ENCODE measurements at regions not wholly inside any gene's neighbourhood (a gene's known extent, or its start where the extent isn't known, plus 50 kb on each side); places are given as distances from the start of the nearest gene placed in this dataset.

DNA sequence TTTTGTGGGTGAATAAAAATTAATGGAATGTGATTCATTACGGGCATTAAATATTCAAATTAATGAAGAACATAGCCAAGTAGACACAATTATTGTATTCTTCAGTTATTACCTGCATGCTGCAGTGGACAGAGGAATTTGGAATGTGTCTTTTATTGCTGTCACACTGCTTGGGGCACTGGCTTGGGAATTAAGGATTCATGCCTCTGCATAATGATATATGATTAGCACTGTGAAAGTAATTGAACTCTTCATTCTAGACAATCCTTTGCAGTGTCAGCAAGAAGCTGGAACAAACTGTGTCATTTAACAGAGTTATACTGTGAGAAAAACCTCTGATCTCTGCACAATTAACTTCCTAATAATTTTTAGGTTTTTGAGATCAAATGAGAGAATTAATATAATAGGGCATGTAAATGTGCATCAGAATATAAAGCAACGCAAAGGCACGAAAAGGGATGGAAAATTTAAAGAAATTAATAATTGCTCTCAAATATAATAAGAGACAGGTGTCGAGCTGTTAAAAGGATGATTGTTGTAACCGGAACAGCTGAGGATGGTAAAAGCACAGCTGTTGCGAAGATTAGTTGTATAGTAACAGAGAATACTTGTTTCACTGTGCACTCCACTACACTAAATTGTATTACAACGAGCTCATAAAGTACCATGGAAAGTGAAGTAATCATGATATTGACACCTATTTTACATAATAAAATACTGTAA, 235.1 kb upstream of the MIR17HG start:
- intact Hi-C loops (cut with DNase I) = no loop called here
- ATAC-seq = no peak
- DNase-seq (ENCODE audit: low spot score) = no peak

DNA sequence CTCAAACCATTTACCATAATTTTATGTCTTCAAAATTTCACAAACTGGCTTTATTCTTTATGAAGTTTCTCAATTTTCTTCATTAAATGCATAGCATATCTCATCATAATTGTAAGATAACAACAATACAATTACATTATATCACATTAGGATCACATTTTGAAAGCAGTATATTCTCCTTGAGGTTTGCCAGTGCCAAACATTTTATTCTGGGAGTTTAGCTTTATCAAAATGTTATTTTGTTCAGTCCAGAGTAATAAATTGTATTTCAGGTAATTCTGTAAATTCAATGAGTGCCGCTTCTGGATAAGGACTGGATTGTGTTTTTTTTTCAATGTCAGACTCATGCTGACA, 234.6 kb upstream of the MIR17HG start:
- no peak for ATAC-seq
- intact Hi-C loops (cut with DNase I) = no loop called here
- no peak for DNase-seq (ENCODE audit: low spot score)

DNA sequence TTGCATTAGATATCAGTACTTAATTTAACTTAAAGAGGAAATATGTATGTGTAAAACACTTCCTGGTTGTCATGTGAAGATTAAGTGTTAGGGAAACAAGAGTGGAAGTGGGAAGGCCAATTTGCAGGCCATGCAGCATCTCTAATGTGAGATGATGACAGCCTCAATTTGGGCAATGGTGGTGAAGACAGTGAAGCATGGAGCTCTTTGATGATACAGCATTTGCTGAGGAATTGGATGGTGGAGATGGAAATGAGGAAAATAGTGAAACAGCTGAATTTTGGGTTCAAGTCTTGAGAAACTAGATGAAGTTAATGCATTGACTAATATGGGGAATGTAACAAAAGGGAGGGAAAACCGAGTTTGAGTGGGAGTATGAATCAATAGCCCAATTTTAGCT, 231.7 kb upstream of the MIR17HG start:
- intact Hi-C loops (cut with DNase I) = loop anchor here (5.0 kb wide), 1 partner anchor 1588 kb away; no protein-coding TSS in a partner anchor
- no peak for ATAC-seq
- no peak for DNase-seq (ENCODE audit: low spot score)

DNA sequence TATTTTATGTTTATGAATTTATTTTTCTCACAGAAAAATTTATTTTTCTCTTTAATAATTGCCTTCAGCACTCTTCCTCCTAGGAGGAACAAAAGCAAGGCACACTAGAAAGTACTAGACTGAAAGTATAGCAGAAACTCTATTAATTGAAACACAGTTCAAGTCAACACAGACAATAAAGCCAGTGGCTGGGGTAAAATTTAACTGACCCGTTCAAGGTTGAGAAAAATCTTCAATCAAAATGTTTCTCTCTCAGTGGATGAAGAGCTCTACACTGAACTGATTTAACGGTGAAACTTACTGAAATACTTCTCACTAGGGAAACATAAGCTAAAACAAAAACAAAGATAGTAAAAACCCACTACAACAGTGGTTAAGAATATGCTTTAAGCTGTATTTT, 230.1 kb upstream of the MIR17HG start:
- intact Hi-C loops (cut with DNase I) = loop anchor here (5.0 kb wide), 1 partner anchor 1590 kb away; no protein-coding TSS in a partner anchor
- no peak for ATAC-seq
- no peak for DNase-seq (ENCODE audit: low spot score)

DNA sequence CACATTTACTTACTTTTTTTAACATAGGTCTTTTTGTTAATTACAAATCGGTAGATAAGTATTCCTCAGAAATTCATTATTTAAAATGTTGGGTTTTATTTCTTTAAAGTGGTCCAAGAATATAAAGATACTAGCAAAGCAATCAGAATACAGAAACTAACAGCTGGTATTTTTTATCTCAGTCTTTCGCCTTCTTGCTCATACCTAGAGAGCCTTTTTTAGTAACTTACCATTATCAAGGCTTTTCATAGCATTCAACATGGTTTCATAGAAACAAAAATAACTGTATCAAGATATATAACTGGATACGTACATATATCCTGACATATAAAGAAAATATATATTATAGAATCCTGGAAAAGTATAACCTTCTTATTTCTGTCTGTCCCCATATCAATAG, 227.8 kb upstream of the MIR17HG start:
- no peak for ATAC-seq
- intact Hi-C loops (cut with DNase I) = loop anchor here (5.0 kb wide), 1 partner anchor 1592 kb away; no protein-coding TSS in a partner anchor
- no peak for DNase-seq (ENCODE audit: low spot score)

DNA sequence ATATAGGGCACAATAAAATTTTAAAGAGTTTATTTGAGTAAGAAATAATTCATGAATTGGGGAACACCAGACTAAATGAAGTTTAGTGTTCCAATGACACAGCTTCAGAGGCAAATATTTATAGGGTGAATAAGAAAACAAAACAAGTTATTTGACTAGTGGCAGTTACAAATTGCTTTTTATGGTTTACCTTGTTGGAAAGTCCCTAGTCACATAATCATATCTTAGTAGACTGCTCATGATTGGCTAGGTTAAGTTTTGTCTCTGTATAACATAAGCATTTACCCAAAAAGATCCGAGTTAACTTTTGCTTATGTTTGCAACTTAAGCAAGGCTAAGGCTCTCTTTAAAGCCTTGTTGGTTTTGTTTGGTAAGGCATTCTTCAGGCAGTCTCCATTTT, 224.7 kb upstream of the MIR17HG start:
- intact Hi-C loops (cut with DNase I) = no loop called here
- no peak for DNase-seq (ENCODE audit: low spot score)
- ATAC-seq = no peak

DNA sequence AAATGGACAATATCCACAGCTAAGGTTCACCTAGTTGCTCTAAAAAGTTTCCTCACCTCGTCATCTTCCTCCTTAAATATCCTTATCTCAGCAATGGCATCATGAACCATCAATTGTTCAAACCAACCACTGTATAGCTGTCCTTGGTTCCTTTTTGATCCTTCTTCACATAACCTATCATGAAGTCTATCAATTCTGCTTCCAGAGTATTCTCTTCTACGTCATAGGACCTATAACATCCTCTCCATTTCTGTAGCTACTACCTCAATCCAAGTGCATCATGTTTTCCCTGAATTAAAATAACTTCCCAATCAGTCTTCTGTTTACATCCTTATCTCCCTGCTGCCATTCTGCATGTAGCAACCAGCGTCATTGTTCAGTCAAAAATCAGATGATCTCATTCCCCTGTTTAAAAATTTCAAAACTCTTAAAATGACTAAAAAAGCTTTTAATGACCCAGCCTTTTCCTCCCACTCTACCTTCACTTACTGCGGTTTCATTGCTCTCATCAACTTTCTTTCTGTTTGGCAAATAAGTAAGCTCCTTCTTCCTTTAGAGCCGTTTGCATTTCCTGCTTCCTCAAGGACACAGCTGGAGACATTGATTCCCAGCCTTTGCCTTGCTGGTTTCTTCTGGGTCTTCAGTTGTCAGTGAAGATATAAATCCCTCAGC, 223.9 kb upstream of the MIR17HG start:
- DNase-seq (ENCODE audit: low spot score) (no peak), ATAC-seq (no peak)
- intact Hi-C loops (cut with DNase I) = no loop called here

DNA sequence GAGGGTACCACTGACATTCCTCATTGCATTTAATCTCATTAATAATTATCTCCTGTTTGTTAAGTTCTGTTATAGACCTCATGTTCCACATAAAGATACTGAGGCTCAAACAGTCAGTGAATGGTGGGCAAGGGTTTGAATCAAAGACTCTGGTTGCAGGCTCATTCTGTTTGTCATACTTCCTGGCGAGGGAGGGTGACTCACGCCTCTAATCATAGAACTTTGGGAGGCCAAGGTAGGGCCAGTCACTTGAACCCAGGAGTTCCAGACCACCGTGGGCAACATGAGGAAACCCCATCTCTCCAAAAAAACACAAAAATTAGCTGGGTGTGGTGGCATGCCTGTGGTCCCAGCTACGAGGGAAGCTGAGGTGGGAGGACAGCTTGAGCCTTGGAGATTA, 220.7 kb upstream of the MIR17HG start:
- no peak for DNase-seq (ENCODE audit: low spot score)
- intact Hi-C loops (cut with DNase I) = no loop called here
- no peak for ATAC-seq

DNA sequence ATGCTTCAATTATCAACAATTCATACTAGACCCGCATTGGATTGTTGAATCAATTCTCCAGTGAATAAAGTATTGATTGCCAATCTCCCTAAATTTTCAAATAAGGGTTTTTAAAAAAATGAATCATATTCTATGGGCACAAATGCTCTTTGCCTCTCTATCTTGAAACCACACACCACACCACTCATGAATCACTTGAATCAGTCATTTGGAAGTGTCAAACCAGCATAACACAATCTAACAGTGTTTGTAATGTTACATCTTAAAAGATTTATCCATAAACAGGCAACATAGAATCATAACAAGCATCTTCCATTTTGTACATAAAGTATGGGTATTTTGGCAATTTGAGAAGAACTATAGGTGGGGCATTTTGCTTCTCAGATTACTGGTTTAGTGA, 219.5 kb upstream of the MIR17HG start:
- ATAC-seq = no peak
- DNase-seq (ENCODE audit: low spot score) = no peak
- intact Hi-C loops (cut with DNase I) = no loop called here

DNA sequence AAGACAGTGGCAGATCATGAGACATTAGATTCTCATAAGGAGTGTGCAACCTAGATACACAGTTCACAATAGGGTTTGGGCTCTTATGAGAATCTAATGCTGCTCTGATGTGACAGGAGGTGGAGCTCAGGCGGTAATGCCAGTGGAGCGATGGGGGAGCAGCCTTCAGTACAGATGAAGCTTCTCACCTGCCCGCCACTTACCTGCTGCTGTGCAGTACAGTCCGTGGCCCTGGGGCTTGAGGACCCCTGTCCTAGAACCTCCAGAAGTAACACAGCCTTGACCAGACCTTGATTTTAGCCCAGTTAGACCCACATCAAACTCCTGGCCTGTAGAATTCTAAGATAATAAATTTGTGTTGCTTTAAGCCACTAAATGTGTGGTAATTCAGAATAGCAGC, 215.1 kb upstream of the MIR17HG start:
- intact Hi-C loops (cut with DNase I) = no loop called here
- DNase-seq (ENCODE audit: low spot score) = no peak
- no peak for ATAC-seq

DNA sequence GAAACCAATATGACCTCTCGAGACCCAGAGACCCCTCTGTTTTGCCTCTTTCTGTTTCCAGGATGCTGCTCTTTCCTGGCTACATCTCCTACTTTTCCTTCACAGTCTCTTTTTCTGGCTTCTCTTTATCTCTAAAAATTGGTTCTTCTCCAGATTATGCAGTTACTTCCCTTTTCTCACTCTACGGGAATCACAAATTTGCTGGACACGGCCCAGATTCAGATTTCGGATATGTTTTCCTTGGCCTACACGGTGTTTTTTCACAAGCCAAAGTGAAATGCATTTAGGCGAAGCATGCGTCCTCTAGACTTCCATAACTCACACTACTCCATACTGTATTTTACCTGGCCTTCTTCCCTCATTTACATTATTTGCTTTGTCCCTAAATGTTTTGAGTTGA, 214.7 kb upstream of the MIR17HG start:
- intact Hi-C loops (cut with DNase I) = no loop called here
- no peak for ATAC-seq
- DNase-seq (ENCODE audit: low spot score) = no peak

DNA sequence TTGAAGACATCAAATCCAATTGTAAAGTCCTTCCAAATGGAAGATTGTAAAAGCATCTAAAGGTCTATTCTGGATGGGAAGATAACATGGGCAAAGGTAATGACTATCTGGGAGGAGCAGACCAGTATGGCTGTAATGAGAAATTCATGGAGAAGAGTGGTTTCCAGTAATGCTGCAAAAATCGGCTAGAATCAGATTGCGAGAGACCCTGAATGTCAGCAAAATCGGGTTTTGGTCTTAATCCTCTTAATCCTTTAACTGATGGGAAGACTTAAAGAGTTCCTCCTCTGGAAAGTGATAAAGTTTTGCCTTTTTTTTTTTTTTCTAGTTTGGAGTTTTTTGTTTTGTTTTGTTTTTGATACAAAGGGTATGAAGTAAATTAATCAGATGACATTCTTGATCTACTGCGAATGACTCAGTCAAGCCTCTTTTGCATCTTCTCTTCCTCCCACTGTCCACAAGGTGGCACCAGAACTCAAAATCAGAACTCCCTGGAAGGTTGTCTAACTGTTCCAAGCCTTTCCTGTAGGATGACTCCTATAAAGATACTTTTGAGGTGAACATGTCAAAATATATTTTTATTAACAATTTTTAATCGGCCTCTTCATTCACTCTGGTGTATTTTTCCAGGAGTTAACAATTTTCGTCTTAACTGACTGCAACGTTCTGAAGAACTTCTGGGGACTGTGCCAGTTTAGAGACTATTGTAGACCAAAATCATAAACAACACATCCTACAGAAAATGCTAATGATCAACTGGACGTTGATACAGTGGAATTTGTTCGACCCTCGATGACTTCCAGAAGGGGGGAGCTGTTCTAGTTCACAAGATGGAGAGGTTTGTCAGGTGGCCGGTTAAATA, 213.3 kb upstream of the MIR17HG start:
- DNase-seq (ENCODE audit: low spot score) (peak; percentile 63), ATAC-seq (peak; percentile 84)
- intact Hi-C loops (cut with DNase I) = no loop called here

DNA sequence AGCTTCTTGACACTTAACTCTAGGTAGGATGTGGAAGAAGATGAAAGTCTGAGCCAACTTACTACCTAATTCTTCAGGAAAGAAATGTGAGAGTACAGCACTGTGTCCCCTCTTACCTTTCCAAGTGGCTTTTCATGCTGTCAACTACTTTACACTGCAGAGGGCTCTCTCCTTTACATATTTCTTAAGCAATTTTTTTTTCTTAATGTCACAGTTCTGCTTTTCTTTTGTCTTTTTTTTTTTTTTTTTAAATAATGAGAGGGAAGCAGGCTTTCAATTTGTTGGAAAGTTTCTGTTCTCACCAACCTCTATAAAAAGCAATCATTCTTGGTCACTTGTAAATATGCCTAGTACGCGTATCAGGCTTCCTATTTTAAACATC, 212.7 kb upstream of the MIR17HG start:
- DNase-seq (ENCODE audit: low spot score) = no peak
- ATAC-seq = peak; percentile 51
- intact Hi-C loops (cut with DNase I) = no loop called here

DNA sequence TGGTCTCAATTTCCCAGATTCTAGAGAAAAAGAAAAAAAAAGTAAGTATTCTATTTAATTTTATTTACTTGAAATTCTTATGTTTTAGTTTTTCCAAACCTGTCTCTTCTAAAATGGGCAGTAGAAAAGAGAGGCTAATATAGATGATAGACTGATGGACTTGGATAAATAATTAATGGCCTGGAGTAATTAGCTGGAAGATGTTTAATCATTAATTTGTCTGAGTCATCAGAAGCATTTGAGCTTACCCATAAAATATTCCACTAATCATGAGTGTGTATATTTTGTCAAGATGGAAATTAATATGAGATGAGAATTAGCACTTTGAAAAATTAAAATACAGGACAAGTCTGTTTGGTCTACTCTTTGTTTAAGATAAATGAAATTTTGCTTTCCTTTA, 212.1 kb upstream of the MIR17HG start:
- ATAC-seq (no peak), DNase-seq (ENCODE audit: low spot score) (no peak)
- intact Hi-C loops (cut with DNase I) = no loop called here

DNA sequence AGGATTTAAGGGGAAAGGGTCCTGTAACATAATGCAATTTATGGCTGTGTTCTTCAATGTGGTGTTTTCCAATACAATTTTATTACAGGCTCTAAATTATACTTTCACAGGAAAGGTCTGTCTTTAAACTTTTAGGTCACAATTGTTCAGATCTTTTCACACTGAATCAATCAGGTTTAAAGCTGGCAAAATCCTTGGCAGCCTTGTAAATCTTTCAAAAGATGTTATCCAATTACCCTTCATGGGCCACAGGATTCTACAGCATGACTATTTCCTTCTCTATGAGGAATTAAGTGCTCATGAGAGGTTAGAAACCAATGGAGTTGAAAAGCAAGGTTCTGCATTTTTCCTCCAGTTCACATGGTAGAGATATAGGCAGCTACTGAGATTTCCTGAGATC, 211.5 kb upstream of the MIR17HG start:
- intact Hi-C loops (cut with DNase I) = no loop called here
- no peak for ATAC-seq

DNA sequence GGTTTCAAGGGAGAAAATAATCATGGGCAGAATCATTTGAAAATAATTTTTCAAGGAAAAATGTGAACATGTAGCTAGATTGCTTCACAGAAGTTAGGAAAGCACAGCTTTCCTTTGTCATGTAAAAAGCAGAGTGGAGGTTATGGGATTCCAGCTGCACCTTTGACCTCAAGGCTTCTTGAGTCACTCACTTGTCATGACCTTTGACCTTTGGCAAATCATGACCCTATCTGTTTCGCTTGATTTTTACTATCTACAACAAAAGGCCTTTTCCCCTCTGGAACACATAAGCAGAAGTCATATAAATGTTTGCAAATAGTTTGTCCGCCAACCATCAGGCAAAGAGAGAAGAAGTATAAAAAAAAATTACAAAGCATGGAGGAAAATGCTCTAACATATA, 210.7 kb upstream of the MIR17HG start:
- no peak for ATAC-seq
- intact Hi-C loops (cut with DNase I) = no loop called here
- DNase-seq (ENCODE audit: low spot score) = no peak

More for the DNA sequence above, 211.5 kb upstream of the MIR17HG start:
- DNase-seq (ENCODE audit: low spot score) = no peak

DNA sequence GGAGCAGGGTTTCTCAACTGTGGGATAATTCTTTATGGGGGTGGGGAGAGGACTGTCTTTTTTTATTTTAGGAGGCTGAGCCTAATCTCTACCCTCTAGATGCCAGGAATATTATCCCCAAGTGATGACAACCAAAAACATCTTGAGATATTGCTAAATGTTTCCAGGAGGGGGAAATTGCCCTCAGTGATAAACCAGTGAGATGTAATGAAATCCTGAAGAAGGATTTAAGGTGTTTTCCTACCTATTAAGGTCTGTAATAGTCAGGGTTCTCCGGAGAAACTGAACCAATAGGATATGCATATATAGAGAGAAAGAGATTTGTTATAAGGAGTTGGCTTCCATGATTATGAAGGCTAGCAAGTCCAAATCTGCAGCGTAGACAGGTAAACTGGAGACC, 208.3 kb upstream of the MIR17HG start:
- intact Hi-C loops (cut with DNase I) = no loop called here
- DNase-seq (ENCODE audit: low spot score) (no peak), ATAC-seq (no peak)

DNA sequence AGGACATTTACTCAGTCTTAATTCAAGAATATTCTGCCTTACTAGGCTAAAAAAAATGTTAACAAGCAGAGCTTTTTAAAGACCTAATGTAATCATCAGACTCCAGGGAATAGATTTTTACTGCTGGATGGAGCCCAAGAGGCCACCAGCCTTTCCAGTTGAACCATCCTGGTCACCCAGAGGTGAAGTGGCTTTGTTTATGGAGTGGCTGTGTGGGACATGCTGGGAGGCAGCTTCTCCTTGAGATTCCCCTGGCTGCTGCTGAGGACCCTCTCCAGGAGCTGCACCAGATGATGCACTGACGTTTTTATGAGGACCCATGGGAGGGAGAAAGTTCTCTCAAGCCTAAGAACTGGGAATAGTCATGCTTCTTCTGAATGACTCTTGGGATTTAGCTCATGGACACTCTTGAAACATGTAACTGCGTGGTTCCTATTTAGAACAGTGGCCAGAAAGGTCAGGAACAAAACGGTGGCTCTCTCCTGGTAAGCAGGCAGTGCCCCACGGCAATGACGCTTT, 205.9 kb upstream of the MIR17HG start:
- no peak for ATAC-seq
- no peak for DNase-seq (ENCODE audit: low spot score)
- intact Hi-C loops (cut with DNase I) = no loop called here

DNA sequence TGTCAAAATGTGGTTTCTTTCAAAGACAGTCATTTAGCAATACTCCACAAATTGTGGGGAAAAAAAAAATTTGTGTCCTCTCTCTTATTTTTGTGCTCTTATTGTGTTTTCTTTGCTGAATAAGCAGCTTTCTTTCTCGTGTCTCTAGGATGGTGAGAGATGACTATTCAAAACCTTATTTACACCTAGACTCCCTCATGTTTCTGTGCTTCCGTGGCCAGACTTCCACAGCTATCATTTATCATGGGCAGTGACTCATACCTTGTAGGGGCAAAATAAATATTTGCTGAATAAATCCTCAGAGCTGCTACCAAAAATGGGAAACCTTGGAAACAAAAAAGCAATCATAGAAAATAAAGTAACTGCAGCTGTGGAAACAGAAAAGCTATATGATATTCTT, 204.9 kb upstream of the MIR17HG start:
- DNase-seq (ENCODE audit: low spot score) (no peak), ATAC-seq (no peak)
- intact Hi-C loops (cut with DNase I) = no loop called here

DNA sequence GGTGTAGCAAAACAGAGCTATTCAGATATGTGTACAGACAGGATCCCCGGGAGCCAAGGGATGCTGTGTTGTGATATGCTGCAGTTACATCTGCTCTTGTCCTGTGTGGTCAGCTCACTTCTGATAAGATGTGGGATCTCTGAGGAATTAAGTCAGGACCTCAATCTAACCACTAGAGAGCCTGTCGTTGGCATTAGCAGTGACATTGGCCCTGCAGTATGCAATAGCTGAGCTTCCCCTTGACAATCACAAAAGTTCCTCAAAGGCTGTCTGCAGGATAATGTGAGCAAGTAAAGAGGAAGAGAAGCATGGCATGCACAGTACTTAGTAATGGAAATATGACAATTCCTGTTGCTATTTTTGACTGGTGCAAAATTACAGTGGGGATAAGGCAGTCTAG, 203.4 kb upstream of the MIR17HG start:
- ATAC-seq (peak; percentile 64), DNase-seq (ENCODE audit: low spot score) (no peak)
- intact Hi-C loops (cut with DNase I) = no loop called here

All from sciatic nerve (tissue), 2 donors.